ENCODE measurements at regions not wholly inside any gene's neighbourhood (a gene's known extent, or its start where the extent isn't known, plus 50 kb on each side); places are given as distances from the start of the nearest gene placed in this dataset.
A peak's percentile ranks its signal among the peaks of the same experiment; 100 is the strongest.

DNA sequence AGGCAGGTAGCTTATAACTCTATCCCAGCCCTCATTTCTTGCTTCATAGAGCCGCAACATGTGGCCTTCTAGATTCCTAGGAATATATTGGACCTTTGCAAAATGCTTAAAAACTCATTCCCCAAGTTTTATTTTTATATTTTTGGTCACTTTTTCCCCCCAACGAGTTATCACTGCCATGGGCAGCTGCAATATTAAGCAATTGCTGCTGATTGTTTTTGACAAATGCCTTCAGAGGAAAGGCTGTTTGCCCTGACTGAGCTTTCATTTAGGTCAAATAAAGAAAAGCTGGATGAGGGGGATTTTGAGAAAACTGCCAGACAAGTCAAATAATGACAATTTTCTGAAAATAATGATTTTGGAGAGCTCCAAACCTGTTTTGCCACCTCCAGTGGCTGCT lies 976.9 kb upstream of the MBL2 start:
- no peak for DNase-seq (ENCODE audit: low spot score)

DNA sequence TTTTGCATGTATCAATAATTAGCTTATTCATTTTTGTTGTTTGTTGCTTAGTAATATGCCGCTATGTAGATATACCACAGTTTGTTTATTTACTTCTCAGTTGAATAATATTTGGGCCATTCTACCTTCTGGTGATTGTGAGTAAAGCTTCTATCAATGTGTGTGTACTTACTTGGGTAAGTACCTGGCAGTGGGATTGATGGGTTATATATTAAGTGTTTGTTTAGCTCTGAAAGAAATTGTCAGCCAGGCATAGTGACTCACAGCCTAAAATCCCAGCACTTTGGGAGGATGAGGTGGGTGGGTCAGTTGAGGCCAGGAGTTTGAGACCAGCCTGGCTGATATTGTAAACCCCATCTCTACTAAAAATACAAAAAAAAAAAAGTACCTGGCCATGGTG lies 975.7 kb upstream of the MBL2 start:
- DNase-seq (ENCODE audit: low spot score), result no peak

DNA sequence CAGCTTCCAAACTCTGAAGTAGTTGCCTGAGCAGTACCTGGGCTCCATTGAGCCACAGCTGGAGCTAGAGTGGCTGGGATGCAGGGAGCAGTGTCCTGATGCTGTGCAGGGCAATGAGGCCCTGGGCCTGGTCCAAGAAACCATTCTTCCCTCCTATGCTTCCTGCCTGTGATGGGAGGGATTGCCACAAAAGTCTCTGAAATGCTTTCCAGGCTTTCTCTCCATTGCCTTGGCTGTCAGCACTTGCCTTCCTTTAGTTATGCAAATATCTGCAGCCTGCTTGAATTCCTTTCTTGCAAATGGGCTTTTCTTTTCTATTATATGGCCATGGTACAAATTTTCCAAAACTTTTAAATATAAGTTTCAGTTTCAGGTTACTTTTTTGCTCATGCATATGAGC lies 972.2 kb upstream of the MBL2 start:
- DNase-seq (ENCODE audit: low spot score), result no peak

DNA sequence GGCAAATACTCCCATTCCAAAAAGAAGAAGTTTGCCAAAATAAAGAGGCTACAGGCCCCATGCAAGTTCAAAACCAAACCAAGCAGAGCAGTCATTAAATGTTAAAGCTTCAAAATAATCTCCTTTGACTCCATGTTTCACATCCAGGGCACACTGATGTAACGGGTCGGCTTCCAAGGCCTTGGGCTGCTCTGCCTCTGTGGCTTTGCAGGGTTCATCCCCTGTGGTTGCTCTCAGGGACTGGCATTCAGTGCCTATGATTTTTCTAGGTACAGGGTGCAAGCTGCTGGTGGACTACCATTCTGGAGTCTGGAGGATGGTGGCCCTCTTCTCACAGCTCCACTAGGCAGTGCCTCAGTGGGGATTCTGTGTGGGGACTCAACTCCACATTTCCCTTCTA lies 971.6 kb upstream of the MBL2 start:
- DNase-seq (ENCODE audit: low spot score), result no peak

DNA sequence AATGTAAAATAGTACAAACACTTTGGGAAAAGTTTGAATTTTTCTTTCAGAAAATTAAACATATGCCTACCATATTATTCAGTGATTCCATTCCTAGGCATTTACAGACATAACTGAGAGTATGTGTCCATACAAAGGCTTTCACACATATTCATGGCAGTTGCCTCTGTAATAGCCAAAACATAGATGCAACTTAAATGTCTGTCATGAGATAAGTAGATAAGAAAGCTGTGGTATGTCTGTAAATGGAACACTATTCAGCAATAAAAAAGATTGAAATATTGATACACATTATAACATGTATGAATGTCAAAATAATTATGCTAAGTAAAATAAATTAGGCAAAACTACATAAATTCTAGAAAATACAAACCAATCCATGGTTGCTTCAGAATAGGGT lies 964.5 kb upstream of the MBL2 start:
- no peak for DNase-seq (ENCODE audit: low spot score)

DNA sequence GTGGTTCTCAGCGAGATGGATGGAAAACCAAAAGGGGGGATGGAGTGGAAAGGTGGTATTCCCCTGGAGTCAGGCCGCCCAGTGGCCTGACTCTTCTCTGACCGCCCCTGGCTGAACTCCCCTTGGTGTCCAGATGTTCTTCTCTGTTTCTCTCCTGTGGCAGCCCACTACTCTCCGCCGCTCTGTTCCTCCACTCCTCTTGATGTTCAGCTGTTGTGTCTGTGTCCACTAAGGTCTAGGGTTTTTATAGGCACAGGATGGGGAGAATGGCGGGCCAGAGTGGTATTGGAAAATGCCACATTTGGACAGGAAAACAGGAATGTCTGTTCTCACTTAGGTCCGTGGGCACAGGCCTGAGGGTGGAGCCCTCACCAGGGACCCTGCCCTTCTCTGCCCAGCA lies 954.3 kb upstream of the MBL2 start:
- DNase-seq (ENCODE audit: low spot score), result no peak

DNA sequence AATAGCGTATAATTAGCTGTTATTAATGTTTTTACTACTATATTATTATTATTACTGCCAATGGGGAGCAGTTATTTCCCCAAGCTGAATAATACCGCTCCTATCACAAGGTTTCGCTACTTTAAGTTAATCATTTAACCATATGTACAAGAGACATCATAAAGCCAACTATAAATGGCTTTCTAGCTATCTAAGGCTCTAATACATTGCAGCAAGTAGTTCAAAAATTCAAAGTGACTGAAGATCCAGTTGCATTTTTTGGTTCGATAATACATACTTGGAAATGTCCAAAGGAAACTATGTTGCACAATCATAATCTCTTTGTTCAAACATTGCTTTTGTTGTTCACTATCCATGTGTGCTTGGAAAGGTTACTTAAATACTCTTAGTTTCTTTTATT lies 952.0 kb upstream of the MBL2 start:
- no peak for DNase-seq (ENCODE audit: low spot score)

DNA sequence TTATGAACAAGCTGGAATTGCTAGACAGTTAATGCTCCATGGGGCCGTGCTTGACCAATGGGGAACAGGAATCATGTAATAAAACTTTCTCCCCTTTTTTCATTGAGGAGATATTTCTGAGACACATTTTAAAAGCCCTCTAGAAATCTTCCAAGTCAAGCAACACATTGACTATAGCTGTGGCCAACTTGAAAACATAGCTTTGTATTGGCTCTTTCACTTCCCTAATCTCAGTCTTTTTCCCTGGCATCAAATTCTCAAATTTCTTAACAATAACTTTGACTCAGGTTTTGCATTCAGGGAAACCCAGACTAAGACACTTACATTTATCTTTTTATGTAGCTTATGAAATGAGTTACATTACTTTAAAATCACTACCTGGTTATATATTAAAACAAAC lies 947.1 kb upstream of the MBL2 start:
- no peak for DNase-seq (ENCODE audit: low spot score)

DNA sequence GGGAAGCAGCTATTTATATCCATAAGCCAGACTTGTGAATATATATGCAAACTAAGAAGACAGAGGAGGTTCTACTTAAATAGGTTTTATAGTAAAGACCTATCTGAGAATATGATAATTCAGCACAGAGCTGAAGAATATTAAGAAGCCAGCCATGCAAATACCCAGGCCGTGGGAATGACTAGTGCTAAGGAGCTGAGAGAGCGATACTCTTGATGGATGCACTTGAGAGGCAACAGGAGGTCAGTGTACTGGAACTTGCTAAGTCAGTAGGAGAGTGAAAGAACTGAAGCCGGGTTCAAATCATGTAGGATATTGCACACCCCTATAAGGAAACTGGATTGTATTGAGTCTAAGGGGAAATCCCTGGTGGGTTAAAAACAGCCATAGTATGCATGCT lies 943.6 kb upstream of the MBL2 start:
- no peak for DNase-seq (ENCODE audit: low spot score)

DNA sequence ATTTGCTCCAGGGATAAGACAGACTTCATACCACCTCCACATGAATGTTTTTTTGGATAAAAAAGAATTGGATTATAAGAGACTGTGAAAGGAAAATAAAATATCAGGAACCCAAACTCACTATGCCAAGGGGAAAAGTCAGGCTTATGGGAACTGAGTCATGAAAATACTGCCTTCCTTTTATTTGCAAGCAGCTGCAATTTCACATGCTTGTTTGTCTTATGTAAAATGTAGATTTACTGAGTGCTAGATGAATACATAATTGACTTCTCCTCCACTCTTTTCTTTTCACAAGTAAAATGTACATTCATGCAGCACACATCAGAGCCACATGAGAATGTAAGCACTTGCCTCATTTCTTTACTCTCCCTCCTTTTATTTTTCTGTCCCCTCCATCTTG lies 940.8 kb upstream of the MBL2 start:
- no peak for DNase-seq (ENCODE audit: low spot score)

DNA sequence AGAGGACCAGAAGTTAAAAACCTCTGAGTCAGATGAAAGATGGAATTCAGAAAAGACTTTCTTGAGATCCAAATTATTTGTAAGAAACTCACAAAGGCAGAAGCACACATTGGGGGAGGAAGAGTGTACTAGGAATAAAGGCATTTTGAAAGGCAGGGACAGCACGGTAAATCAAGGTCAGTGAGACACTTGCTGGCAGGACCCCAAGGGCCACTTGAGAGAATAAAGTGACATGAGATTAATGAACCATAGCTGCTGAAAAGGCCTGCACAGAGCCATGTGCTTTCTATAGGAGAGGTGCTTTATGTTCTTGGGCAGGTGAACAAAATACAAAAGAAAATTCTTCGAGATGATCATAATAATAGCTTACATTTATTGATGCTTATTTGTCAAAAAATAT lies 929.9 kb upstream of the MBL2 start:
- no peak for DNase-seq (ENCODE audit: low spot score)

DNA sequence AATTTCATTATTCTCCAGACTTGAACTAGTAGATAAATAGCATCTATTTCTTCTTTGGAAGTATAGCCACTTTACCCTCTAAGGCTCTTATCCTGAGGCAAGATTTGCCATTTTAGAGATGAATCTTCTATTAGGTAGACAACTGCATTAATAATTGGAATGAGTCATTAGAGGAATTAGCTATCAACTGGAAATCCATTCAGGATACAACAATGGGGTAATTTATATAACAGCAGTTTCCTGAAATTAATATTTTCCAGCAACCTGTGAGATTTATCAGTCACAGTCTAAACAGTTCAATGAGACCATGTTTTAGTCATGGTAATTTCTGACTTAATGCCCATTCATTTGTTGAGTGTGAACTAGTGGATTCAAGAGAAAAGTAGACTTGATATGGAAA lies 928.6 kb upstream of the MBL2 start:
- no peak for DNase-seq (ENCODE audit: low spot score)

DNA sequence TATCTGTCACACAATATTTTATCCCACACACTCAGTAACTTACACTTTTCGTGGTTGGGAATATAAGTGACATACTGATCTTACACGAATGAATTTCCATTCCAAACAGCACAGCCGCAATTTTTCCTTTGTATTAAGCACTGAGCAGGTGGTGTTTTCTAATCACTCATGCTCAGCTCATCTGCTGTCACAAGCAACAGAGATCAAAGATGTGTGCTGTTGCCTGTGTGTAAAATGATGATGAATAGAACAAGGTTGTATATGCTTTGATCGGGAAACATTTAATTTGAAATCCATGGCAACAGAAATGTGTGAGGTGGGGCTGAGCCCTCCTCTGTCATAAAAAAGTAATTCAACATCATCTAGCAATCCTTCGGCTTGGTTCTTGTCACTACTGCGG lies 927.7 kb upstream of the MBL2 start:
- no peak for DNase-seq (ENCODE audit: low spot score)

DNA sequence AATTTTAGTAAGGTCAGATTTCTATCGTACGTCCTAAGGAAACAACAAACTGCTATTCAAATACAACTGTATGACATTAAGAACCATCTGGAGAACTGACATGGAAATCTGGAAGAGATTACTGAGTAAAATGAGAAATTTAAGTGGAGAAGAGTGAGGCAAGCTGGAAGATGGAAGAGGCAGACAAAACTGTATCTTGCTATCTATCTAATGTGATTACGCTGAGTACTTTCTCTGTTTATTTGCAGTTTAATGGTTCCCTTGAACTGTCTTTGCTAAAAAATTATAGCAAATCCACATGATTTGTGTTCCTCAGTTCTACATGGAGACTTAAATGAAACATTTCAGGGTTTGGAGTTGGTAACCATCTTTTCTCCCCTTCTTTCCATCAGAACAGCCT lies 927.1 kb upstream of the MBL2 start:
- no peak for DNase-seq (ENCODE audit: low spot score)

DNA sequence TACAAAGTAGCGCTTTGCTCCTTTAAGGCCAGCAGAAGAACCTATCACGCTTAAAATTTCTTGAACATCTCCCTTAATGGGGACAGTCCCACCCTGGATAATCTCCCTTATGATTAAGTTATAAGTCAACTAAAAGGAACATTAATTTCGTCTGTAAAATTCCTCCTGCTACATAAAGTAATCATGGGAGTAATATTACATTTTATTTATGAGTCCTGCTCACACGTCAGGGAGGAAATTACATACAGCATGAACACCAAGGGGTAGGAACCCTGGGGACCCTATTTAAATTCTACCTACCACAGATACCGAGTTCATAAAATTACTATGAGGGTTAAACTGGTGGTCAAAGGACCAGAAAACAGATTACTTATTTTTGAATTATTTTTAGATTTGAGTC lies 926.6 kb upstream of the MBL2 start:
- DNase-seq (ENCODE audit: low spot score), result no peak

DNA sequence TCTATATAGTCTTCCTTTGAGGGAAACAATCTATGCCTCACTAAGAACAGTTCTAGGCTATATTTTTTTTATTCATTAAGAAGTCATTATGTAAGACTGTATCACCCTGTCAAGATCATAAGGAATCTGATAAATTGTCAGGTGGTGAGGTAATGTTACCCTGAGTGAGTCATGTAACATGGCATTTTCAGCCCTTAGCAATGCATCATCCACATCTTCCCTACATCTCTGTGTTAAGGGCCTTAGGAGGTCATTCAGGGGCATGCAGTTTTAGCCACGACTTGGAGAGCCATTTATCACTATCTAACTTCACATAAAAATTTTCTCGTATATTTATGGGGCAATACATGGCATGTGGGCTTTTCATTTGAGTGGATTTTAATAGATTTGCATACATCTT lies 924.5 kb upstream of the MBL2 start:
- peak; percentile 12 for DNase-seq (ENCODE audit: low spot score)

DNA sequence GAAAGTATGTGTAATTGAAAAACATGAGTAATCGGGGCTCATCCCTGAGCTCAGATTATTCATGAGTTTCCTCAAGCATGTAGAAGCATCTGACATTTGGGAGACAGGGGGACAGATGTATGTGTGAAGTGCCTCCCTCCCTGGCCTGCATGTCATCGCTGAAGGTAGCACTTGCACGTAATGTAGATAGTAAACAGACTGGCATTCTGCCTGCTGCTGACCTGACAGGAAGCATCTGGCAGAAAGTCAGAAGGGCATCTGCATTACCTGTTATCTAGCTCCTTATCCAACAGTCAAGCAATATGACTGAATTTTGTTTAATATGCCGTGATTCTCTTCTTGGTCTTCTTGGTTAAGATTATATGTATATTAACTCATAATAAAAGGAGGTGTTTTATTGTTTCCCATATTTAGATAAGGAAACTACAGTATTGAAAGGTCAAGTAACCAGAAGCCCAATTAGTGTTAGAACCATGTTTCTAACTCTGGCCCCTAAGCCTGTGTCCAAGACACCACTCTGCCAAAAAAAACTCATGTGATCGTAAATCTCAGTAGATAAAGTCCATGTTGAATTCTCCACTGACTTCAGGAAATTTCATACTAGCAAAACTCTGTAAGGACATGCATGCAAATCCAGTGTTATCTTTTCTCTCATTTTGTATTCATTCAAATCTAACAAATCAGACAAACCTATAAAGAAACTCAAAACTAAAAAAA lies 918.1 kb upstream of the MBL2 start:
- no peak for DNase-seq (ENCODE audit: low spot score)

DNA sequence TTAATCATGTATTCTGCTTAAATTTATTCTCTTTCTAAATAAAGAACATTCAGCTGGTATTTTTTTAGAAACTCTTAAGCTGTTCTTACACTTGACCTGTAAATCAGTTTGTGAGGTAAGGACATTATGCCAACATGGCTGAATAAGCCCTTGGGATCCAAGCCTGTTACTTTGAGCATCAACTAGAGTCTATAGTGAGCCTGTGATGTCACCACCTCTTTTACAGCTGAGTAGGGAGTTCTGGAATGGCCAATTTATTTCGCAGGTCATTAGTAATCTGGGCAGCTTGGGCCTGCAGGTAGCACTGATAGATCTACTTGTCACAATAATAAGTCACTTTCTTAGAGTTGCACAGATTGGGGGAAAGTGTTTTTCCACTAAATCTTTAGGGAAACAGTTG lies 915.2 kb upstream of the MBL2 start:
- DNase-seq (ENCODE audit: low spot score), result no peak

DNA sequence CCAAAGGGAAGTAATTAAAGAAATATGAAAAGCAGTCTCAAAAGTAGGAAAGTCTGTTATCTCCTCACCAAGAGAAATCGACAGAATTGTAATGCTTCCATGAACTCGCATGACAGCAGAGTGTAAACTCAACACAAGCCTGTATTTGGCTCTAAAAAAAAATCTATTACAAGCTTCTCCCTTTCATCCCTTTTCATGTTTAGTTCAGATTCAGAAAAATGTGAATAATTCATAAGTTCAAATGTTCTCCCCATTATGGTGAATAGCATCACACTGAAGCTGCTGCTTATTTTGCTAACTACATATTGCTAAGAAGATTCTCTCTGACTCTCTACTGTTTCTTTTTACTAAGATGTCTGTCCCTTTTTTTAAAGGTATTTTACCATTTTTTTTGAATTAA lies 910.3 kb upstream of the MBL2 start:
- no peak for DNase-seq (ENCODE audit: low spot score)

DNA sequence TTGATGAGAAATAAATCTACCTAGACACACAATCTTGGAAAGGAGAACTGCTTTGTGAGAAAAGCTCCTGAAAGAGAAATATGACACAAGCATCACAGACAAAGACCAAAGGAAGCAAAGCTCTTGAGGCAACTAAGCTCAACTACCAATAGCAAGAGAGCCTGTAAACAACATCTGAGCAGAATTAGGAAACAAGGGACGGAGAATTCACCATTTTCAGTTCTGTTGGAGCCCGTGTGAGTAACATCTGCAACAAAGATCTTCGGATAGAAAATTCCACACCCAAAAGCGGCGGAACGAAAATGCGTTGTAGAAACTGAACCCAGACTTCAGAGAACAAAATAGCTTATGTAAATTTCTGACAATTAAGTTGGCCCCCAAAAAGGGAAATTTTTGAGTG lies 909.9 kb upstream of the MBL2 start:
- no peak for DNase-seq (ENCODE audit: low spot score)

DNA sequence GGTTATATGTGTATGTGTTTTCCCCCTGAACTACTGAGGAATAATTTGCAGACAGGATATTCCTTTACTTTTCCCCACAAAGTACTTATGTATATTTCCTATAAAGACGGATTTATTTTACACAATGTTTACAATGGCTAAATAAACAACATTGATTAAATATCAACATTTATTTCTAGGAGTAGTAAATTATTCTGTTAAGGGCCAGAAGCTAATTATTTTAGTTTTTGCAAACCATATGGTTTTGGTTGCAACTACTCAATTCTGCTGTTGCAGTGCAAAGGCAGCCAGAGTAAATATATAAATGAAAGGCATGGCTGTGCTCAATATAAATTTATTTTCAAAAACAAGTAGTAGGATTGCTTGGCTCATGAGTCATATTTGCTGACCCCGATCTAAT lies 907.1 kb upstream of the MBL2 start:
- no peak for DNase-seq (ENCODE audit: low spot score)

DNA sequence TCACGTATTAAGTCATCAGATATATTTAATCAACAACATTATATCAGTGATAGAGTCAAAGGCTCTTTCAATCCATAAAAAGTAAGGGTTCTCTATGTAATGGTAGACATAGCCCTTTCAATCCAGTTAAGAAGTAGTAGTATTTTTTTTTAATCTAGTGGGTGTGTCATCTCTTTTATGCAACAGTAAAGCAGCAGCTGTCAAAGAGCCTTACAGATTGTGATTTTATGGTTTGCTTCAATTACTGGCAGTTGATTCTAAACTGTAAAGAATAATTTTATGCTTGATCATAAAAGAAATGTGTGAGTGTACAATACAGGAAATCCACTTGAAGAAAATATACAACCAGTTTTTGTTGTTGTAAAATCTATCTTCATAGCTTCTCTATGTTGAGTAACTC lies 902.6 kb upstream of the MBL2 start:
- DNase-seq (ENCODE audit: low spot score), result no peak

DNA sequence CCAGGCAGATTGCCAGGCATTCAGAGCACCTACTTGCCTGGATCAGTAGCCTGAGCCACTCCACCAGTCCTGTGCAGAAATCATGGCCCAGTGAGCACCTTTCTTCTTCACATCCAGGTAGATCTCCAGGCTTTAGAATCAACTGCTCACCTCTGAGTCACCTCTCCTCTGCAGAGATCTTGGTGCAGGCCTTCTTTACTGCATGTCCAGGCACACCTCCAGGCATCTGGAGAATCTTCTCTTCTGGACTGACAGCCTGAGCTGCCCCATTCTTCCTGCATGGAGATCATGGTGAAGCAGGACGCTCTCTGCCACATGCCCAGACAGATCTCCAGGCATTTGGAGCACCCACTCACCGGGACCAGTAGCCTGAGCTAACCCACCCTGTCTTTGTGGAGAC lies 894.5 kb upstream of the MBL2 start:
- no peak for DNase-seq (ENCODE audit: low spot score)

DNA sequence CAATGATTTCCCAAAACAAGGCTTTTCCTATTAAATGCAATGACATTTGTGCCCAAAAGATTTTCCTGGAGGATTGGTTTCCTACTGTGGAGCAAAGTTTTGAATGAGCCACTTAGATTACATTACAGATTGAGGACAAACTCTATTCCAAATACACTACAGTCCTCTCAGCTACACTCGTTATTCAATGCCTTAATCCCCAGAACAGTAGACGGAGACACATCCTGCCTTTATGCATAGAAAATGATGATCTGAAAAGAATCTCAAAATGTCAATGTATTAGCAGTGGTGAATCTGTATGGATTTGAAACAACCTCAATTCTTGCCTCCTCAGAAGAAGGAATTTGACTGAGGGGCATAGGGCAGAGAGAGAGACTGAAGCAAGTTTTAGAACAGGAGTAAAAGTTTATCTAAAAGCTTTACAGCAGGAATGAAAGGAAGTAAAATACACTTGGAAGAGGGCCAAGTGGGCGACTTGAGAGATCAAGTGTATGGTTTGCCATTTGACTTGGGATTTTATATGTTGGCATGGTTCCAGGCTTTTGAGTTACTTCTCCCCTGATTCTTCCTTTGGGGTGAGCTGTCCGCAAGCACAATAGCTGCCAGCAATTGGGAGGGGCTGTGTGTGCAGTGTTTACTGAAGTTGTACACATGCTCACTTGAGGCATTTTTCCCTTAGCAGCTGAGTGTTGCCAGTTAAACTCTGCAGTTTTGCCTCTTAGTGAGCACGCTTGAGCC lies 891.9 kb upstream of the MBL2 start:
- peak; percentile 65 for DNase-seq (ENCODE audit: low spot score)
